Spleen (tissue), 11 donors: ENCODE measurements at regions not wholly inside any gene's neighbourhood (a gene's known extent, or its start where the extent isn't known, plus 50 kb on each side); places are given as distances from the start of the nearest gene placed in this dataset.
"Not testable (repeated sequence)": the region's sequence is repeated elsewhere in the genome, so short reads cannot be mapped to it uniquely, and the experiment has no call there.

ENCODE experiments used
- DNase-seq: peaks from one replicate; pipeline ENCODE4 v3.0.0-alpha.2; 2020
- H3K27ac ChIP-seq, 8 donors: fragments of 200-600 bp; sonication (generic) in 7 of 8; 1 replicate in 4 of 8; 2 replicates in 4 of 8; pipeline versions ENCODE4 v1.5.0 to v1.8.0; 2016 to 2021; ENCODE audit warnings: inconsistent platforms in 4 of 8, mild to moderate bottlenecking in 4 of 8, moderate library complexity in 1 of 8
- H3K27me3 ChIP-seq, 7 donors: fragments of 200-600 bp; sonication (generic) in 6 of 7; replicated peaks in 1 of 7; 1 replicate in 4 of 7; 2 replicates in 3 of 7; pipeline versions ENCODE4 v1.5.0 to v1.8.0; 2016 to 2021; ENCODE audit warnings: inconsistent platforms in 3 of 7, mild to moderate bottlenecking in 1 of 7
- H3K36me3 ChIP-seq, 6 donors: fragments of 200-600 bp; sonication (generic) in 5 of 6; 1 replicate in 4 of 6; 2 replicates in 2 of 6; pipeline versions ENCODE4 v1.5.0 to v1.8.0; 2016 to 2021; ENCODE audit warnings: inconsistent platforms in 2 of 6
- H3K4me1 ChIP-seq, 6 donors: fragments of 200-600 bp; sonication (generic) in 5 of 6; 1 replicate in 3 of 6; 2 replicates in 3 of 6; pipeline versions ENCODE4 v1.5.0 to v1.8.0; 2016 to 2021; ENCODE audit warnings: inconsistent platforms in 3 of 6
- H3K4me3 ChIP-seq, 8 donors: fragments of 200-600 bp; sonication (generic) in 7 of 8; 1 replicate in 4 of 8; 2 replicates in 4 of 8; pipeline versions ENCODE4 v1.5.0 to v1.8.0; 2016 to 2021; ENCODE audit warnings: inconsistent platforms in 4 of 8, mild to moderate bottlenecking in 4 of 8, moderate library complexity in 2 of 8
- H3K9me3 ChIP-seq, 8 donors: fragments of 200-600 bp; sonication (generic) in 7 of 8; 1 replicate in 4 of 8; 2 replicates in 4 of 8; pipeline versions ENCODE4 v1.5.0 to v1.8.0; 2016 to 2021; ENCODE audit warnings: inconsistent platforms in 4 of 8
- POLR2A ChIP-seq, 3 donors: fragments of 450-650 bp; IDR thresholded peaks; one replicate each; pipeline ENCODE4 v1.5.1; 2017; ENCODE audit warnings: antibody characterized with exemption in 3 of 3, mild to moderate bottlenecking in 1 of 3
- POLR2AphosphoS5 ChIP-seq, 3 donors: sonication (generic); formaldehyde crosslinking; IDR thresholded peaks; one replicate each; pipeline ENCODE4 v1.5.1; 2017; ENCODE audit warnings: antibody characterized with exemption in 3 of 3
- WGBS, 5 donors: extraction: QIAGEN DNeasy Blood & Tissue Kit in 3 of 5; methylation state at CpG; one replicate each; pipeline versions ENCODE4 v1.1.5 to v1.1.7; 2013 to 2018; 5-methylcytosine and 5-hydroxymethylcytosine counted together
- intact Hi-C: fragments of 100-400 bp; cut with DNase I; formaldehyde crosslinking; loops from one replicate; pipeline ENCODE4 v1.15.0; 2023; ENCODE audit warnings: low total_unique reads
- TF ChIP-seq, protein P1 (sequence below), 11 experiments: fragments of 200-600 bp in 7 of 11; fragments of 450-650 bp in 4 of 11; sonication (generic) in 4 of 11; IDR thresholded peaks in 8 of 11; conservative IDR thresholded peaks in 3 of 11; 1 replicate in 7 of 11; 2 replicates in 4 of 11; pipeline versions ENCODE4 v1.4.0 to v1.8.0; 2016 to 2021; ENCODE audit warnings: antibody characterized with exemption in 11 of 11, inconsistent platforms in 4 of 11, mild to moderate bottlenecking in 1 of 11
- donor health status: healthy with polysubstance abuse.
- donor health status: DM: no; HTN: no; CAD: no; lungs with moderate emphysema.
- donor health status: DM: no; HTN: no; CAD: no.
- donor health status: Bipolar disorder and iron deficiency.
- donor health status: healthy.
- donor health status: DM: no; HTN: no; CAD: no.
- donor health status: DM: yes; HTN: yes; CAD: no.

DNA sequence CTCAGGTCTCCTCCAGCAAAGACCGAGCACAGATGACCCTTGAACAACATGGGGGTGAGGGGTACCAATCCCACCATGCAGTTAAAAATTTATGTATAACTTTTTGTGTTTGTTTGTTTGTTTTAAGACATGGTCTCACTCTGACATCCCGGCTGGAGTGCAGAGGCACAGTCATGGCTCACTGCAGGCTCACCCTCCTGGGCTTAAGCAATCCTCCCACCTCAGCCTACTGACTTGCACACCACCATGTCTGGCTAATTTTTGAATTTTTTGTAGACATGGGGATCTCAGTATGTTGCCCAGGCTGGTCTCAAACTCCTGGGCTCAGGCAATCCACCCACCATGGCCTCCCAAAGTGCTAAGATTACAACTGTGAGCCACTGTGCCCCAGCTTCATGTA is 231.0 kb upstream of the PIK3R1 start:
- Histone ChIP-seq H3K4me3 (no peak overlapping the region), H3K36me3 (no peaks in the 10 kb centered on the region), H3K27ac (no peak overlapping the region), H3K27me3 (no peaks in the 10 kb centered on the region), H3K9me3 (no peaks in the 10 kb centered on the region), H3K4me1 (no peaks in the 10 kb centered on the region)
- intact Hi-C loops: no loop called here
- 94 to 98% (median 95%) methylated on average over 2 of the region's 2 CpGs for WGBS, 5 donors
- DNase-seq: no peak
- TF ChIP-seq POLR2A (IDR thresholded peaks at IDR 0.05): no peak
- TF ChIP-seq POLR2AphosphoS5 (IDR thresholded peaks at IDR 0.05): no peak
- TF ChIP-seq, protein P1, sequence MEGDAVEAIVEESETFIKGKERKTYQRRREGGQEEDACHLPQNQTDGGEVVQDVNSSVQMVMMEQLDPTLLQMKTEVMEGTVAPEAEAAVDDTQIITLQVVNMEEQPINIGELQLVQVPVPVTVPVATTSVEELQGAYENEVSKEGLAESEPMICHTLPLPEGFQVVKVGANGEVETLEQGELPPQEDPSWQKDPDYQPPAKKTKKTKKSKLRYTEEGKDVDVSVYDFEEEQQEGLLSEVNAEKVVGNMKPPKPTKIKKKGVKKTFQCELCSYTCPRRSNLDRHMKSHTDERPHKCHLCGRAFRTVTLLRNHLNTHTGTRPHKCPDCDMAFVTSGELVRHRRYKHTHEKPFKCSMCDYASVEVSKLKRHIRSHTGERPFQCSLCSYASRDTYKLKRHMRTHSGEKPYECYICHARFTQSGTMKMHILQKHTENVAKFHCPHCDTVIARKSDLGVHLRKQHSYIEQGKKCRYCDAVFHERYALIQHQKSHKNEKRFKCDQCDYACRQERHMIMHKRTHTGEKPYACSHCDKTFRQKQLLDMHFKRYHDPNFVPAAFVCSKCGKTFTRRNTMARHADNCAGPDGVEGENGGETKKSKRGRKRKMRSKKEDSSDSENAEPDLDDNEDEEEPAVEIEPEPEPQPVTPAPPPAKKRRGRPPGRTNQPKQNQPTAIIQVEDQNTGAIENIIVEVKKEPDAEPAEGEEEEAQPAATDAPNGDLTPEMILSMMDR (IDR thresholded peaks at IDR 0.05 in 8 of 11, conservative IDR thresholded peaks at IDR 0.05 in 3 of 11): no peak

DNA sequence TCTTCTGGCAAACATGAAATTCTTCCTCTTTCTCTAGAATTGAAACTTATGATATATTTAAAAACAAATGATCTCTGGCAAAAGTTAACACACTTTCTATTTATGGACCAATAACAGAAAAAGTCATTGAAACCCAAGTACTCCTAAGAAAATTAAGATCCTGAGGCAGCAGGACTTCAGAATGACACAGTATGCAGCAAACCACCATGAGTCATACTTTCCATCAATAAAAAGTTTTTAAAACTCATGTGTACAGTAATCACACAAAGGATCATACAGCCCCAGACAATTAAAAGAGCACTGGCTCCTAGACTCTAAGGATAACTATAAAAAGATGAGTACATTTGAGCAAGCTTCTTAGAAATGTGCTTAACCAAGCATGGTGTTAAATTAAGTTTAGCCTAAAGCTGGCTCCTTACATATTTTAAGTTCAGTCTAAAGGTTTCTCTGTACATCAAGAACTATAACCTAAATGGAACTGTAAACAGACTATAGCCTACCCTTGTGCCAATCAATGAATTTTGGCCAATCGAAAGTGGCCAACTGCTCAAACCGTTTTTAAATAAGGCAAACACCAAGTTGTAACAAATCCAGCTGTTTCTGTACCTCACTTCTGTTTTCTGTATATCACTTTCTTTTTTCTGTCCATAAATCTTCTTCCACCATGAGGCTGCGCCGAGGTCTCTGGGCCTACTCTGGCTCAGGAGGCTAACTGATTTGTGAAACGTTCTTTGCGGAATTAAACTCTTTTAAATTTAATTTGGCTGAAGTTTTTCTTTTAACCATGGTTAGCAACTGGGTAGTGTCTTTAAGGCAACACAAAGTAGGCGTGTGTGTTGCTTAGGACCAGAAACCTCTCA is 232.1 kb upstream of the PIK3R1 start:
- Histone ChIP-seq H3K36me3 (no peaks in the 10 kb centered on the region), H3K27ac (no peak overlapping the region), H3K4me1 (no peaks in the 10 kb centered on the region), H3K27me3 (no peaks in the 10 kb centered on the region), H3K9me3 (no peaks in the 10 kb centered on the region), H3K4me3 (no peak overlapping the region)
- intact Hi-C loops: no loop called here
- no peak for DNase-seq
- 63 to 70% (median 69%) methylated on average over 7 of the region's 7 CpGs for WGBS, 5 donors
- no peak for TF ChIP-seq POLR2AphosphoS5 (IDR thresholded peaks at IDR 0.05)

DNA sequence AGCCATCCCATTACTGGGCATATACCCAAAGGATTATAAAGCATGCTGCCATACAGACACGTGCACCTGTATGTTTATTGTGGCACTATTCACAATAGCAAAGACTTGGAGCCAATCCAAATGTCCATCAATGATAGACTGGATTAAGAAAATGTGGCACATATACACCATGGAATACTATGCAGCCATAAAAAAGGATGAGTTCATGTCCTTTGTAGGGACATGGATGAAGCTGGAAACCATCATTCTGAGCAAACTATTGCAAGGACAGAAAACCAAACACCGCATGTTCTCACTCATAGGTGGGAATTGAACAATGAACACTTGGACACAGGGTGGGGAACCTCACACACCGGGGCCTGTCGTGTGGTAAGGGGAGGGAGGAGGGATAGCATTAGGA is 233.4 kb upstream of the PIK3R1 start:
- WGBS, 5 donors: 89 to 98% (median 95%) methylated on average over 4 of the region's 4 CpGs
- H3K9me3 ChIP-seq, H3K4me1 ChIP-seq, H3K27ac ChIP-seq, H3K4me3 ChIP-seq, H3K27me3 ChIP-seq, DNase-seq, H3K36me3 ChIP-seq, intact Hi-C loops: not testable (repeated sequence)

DNA sequence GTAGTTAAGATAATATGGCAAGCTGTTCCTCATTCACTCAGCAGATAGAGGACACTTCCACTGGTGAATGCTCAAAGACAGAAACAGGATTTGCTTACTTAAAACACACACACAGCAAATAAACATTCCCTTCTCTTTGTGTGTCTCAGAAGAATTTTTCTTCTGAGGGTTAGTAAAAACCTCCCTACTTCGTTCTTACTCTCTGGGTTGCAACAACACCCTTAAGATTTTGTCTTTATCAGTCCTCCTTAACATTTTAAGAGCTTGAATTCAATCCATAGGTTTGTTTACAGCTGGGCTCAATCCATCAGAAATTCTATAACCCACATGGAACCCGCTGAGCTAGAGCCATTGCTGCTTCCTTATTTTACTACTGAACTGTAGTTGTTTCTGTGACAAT is 237.4 kb upstream of the PIK3R1 start:
- no peaks in the 10 kb centered on the region for H3K9me3 ChIP-seq
- no peak overlapping the region for H3K4me3 ChIP-seq
- TF ChIP-seq POLR2AphosphoS5 (IDR thresholded peaks at IDR 0.05) (no peak), POLR2A (IDR thresholded peaks at IDR 0.05) (no peak)
- TF ChIP-seq, protein P1 (IDR thresholded peaks at IDR 0.05 in 8 of 11, conservative IDR thresholded peaks at IDR 0.05 in 3 of 11): no peak
- WGBS, 5 donors: 70 to 90% (median 88%) methylated on average over 2 of the region's 2 CpGs
- intact Hi-C loops: no loop called here
- no peaks in the 10 kb centered on the region for H3K27me3 ChIP-seq
- DNase-seq: no peak
- no peaks in the 10 kb centered on the region for H3K36me3 ChIP-seq
- no peak overlapping the region for H3K27ac ChIP-seq
- H3K4me1 ChIP-seq: peaks cover 0 to 11% (median 4%) of the 10 kb centered on the region in 6 donors

DNA sequence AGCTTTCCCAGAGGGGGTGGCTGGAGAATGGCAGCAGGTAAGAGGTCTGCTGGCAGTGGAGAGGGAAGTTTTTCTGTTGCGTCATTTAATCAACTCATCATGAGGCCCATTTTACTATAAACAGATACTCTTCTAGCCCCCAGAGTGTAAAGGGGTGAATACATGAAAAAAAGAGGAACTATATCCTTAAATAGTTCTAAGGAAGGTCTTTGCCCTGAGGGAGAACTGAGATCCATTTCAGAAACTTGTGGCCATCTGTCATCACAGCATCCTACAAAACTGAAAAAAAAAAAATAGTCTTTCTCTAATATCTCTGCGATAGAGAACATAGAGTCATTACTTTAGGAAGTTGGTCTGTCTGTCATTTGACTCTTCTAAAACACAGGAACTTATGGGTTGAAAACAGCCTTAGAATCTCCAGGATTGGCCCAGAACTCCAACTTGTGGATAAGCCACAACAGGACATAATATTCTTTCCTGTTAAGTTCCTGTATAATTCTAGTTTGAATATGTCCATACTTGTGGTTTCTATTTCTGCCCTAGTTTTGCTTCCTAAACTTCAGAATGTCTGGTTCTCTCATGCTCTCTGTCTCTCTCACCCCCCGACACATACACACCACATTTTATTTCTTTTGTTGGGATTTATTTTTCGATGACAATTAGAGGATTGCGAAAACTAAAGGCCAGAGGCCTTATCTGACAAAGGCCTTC is 238.5 kb upstream of the PIK3R1 start:
- Histone ChIP-seq H3K27me3 (no peaks in the 10 kb centered on the region), H3K4me1 (peaks cover 0 to 18% (median 6%) of the 10 kb centered on the region in 6 donors), H3K36me3 (no peaks in the 10 kb centered on the region), H3K27ac (peak overlapping the region in 4 of 8 donors; percentile 17 to 37 (median 26)), H3K4me3 (no peak overlapping the region), H3K9me3 (no peaks in the 10 kb centered on the region)
- DNase-seq: no peak
- intact Hi-C loops: no loop called here
- TF ChIP-seq POLR2AphosphoS5 (IDR thresholded peaks at IDR 0.05): no peak
- TF ChIP-seq, protein P1 (IDR thresholded peaks at IDR 0.05 in 8 of 11, conservative IDR thresholded peaks at IDR 0.05 in 3 of 11): no peak
- TF ChIP-seq POLR2A (IDR thresholded peaks at IDR 0.05): no peak
- 51 to 64% (median 54%) methylated on average over 5 of the region's 5 CpGs for WGBS, 5 donors
